ENCODE measurements at regions not wholly inside any gene's neighbourhood (a gene's known extent, or its start where the extent isn't known, plus 50 kb on each side); places are given as distances from the start of the nearest gene placed in this dataset.

GRCh38 chr5:53206562-53206961 lies 97.0 kb upstream of the MOCS2 start:
- TF ChIP-seq CTCF (IDR thresholded peaks at IDR 0.05) (no peak), POLR2A (IDR thresholded peaks at IDR 0.05) (no peak)

All from right lobe of liver (tissue), 4 donors.